GM12873 (cell line): ENCODE measurements at regions not wholly inside any gene's neighbourhood (a gene's known extent, or its start where the extent isn't known, plus 50 kb on each side); places are given as distances from the start of the nearest gene placed in this dataset.

ENCODE experiments used
- CTCF ChIP-seq: IDR thresholded peaks from 2 replicates; pipeline ENCODE4 v1.5.1; 2012; ENCODE audit warnings: low read depth, mild to moderate bottlenecking, moderate library complexity, low read length, control low read depth; ENCODE audit not compliant: insufficient read depth; ENCODE audit errors: missing control alignments

- no peak for TF ChIP-seq CTCF
Observed at GRCh38 chr18:41338341-41338740, 616.7 kb upstream of the PIK3C3 start.

GRCh38 chr18:41331661-41332060 is 623.4 kb upstream of the PIK3C3 start:
- no peak for TF ChIP-seq CTCF

DNA sequence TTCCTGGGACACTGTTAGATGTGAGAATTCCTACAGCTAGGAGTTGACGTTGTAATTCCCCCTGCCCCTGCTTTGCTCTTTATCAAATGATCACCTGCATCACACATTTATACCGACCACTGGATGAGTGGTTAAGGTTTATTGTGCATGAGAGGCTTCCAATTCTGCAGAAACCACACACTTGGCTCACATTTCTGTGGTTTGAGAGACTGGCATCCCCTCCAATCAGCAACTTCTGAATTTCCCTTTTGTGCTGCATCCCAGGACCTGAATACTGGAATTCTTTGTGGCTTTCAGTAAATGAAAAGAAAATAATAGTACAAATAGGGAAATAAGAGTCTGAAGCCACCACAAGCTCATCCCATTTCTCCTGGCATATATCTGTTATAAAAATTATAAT is 628.7 kb upstream of the PIK3C3 start:
- TF ChIP-seq CTCF: no peak

- TF ChIP-seq CTCF: no peak
Observed at GRCh38 chr18:41324934-41325333, 630.1 kb upstream of the PIK3C3 start.

DNA sequence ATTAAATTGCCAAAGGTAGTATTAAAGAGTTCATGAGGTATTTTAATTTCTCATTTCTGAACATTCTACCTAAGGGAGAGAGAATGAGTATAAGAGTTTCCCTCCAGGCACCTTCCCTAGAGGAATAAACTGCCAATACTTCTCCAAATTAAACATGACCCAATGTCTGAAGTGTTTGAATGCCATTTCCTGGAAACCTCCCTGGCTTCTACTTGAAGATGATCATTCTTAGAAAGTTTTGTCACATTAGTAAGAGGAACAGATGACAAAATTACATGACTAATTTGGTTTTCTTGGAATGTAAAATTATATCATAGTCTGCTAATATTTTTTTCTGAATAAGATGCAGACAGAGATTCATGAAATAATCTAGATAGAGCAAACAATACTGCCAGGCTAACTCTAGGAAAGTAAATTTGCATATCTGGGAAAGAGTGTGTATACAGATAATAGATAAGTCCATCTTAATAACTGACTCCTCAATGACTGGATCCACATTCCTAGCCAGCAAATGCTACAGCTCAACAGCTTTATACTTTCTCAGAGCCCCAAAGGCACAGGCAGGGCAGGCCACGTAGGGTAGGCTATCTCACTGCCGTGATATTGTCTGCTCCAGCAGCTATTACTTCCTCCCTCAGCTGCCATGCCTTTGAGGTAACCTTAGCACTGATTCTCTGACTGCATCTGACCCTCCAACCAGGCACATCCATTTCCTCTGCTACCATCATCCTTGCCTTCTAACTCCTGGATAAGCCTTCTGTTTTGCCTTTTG is 630.8 kb upstream of the PIK3C3 start:
- TF ChIP-seq CTCF: no peak

GRCh38 chr18:41323044-41323443 is 632.0 kb upstream of the PIK3C3 start:
- no peak for TF ChIP-seq CTCF

- no peak for TF ChIP-seq CTCF
Observed at GRCh38 chr18:41320100-41320499, 634.9 kb upstream of the PIK3C3 start.

GRCh38 chr18:41315134-41315533 is 639.9 kb upstream of the PIK3C3 start:
- TF ChIP-seq CTCF: no peak
